ENCODE measurements at regions not wholly inside any gene's neighbourhood (a gene's known extent, or its start where the extent isn't known, plus 50 kb on each side); places are given as distances from the start of the nearest gene placed in this dataset.
A peak's percentile ranks its signal among the peaks of the same experiment; 100 is the strongest.
"Not testable (repeated sequence)": the region's sequence is repeated elsewhere in the genome, so short reads cannot be mapped to it uniquely, and the experiment has no call there.

DNA sequence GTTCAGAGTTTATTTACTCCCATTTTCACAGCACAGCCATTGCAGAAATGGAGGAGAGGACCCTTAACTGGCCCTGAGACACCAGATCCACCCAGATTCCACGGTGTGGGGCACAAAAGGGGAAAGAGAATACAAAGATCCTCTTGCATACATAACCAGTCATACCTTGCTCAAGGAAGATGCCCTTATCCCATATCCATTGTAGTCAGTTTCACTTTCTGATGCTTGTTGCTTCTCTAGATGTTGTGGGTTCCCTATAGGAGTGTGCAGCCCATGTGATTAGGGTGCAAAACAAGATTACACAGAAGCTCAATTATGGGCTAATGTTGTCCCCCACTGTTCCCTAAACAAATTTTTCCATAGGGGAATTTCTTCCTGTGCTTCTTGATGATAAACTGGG lies 1309.0 kb upstream of the PABPC4L start:
- TF ChIP-seq GATA1 (IDR thresholded peaks at IDR 0.05; ENCODE audit: low read depth, low read length) (no peak), POLR2A (IDR thresholded peaks at IDR 0.05; ENCODE audit: low read length) (no peak)
- no peak for DNase-seq

DNA sequence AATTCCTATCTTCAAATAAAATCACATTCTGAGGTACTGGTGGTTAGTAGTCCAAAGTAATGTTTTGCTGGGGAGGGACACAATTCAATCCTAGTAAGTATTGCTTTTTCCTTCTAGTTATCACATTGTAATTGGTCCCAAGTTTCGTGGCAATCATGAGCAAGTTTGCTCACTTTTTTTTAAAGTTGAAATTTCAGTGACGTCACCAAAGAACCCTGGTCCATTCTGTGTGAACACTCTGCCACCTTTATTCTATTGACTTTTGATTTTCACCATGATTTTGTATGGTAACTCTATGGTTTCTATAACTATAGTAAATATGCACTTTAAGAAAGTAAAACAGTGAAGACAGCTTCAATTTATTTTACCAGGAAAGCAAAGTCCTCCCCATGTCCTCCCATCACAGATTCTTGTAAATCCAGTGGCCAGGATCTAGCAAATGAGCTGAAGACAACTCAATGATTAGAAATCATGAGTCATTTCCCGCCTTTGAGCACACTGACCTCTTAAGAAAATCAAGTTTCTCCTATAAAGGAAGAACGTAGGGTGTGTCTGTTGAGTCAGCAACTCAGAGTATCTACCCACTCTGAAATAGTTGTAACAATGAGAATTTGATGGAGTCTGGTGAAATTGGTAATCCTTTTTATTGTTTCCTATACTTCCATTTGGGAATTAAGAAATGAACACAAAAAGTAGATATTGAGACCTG lies 1306.6 kb upstream of the PABPC4L start:
- no peak for DNase-seq
- TF ChIP-seq POLR2A (IDR thresholded peaks at IDR 0.05; ENCODE audit: low read length) (no peak), GATA1 (IDR thresholded peaks at IDR 0.05; ENCODE audit: low read depth, low read length) (no peak)

DNA sequence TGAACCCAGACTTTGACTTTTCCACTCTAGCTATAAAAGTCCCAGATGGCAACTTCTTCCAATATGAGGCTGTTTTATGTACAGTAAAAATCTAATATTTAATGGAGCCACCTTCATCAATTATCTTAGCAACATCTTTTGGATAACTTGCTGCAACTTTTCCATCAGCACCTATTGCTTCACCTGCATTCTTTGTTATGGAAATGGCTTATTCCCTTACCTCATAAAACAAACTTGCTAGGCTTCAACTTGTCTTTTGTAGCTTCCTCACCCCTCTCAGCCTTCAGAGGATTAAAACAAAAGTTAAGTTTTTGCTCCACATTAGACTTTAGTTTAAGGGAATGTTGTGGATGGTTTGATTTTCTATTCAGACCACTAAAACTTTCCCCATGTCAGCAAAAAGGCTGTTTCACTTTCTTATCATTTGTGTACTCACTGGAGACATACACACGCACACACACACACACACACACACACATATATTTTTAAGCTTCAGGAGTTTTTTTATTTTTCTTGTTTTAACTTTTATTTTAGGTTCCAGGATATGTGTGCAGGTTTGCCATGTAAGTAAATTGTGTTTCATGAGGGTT lies 1296.1 kb upstream of the PABPC4L start:
- TF ChIP-seq GATA1 (IDR thresholded peaks at IDR 0.05; ENCODE audit: low read depth, low read length) (no peak), POLR2A (IDR thresholded peaks at IDR 0.05; ENCODE audit: low read length) (no peak)
- no peak for DNase-seq

DNA sequence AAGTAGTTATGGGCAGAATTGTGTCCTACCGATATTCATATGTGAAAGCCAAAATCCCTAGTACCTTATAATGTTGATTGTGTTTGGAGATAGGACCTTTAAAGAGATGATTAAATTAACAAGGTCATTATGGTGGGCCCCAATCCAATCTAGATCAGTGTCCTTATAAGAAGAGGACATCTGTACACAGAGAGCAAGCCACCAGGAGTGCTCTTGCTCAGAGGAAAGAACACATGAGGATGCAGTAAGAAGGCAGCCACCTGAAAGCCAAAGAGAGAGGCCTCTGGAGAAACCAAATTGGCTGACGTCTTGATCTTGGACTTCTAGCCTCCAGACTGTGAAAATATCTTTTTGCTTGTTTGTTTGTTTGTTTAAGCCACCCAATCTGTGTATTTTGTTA lies 1290.8 kb upstream of the PABPC4L start:
- no peak for TF ChIP-seq POLR2A (IDR thresholded peaks at IDR 0.05; ENCODE audit: low read length)
- TF ChIP-seq GATA1 (IDR thresholded peaks at IDR 0.05; ENCODE audit: low read depth, low read length) = no peak
- no peak for DNase-seq

DNA sequence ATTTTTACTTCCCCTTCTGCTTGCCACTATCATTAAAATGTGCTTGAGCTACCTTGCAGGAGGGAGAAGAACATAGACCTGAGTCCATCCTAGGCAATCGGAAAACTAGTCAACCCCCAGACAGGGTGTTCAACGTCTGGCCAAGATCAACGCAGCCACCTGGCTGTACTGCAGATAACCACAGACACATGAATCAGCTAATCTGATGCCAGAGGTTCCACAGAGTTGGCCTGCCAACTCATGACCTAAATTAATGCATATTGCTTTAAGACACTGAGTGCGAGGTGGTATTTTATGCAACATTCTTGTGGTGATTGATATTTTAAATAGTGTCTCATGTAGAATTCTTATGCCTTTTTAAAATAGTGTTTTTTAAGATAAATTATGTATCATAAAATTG lies 1283.8 kb upstream of the PABPC4L start:
- DNase-seq = peak in 1 of 2 experiments; percentile 0
- TF ChIP-seq GATA1 (IDR thresholded peaks at IDR 0.05; ENCODE audit: low read depth, low read length) (no peak), POLR2A (IDR thresholded peaks at IDR 0.05; ENCODE audit: low read length) (no peak)

DNA sequence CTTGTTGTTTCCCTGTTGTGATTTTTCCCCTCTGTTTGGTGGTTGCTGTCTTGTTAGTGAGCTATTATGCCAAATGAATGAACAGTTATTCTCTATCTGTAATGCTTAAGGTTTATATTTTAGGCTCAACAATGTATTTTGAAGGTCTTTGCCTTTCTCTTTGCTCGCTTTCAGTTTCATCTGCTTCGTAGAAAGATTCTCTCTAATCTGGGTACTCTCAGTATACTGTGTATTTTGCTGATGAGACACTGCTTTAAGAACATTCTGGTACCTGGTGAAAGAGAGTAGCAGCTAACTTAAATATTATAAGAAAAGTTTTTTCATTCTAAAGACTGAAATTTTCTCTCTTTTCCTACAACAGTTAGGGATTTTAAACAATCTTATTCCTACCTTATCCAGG lies 1274.7 kb upstream of the PABPC4L start:
- no peak for TF ChIP-seq GATA1 (IDR thresholded peaks at IDR 0.05; ENCODE audit: low read depth, low read length)
- TF ChIP-seq POLR2A (IDR thresholded peaks at IDR 0.05; ENCODE audit: low read length) = no peak
- DNase-seq = no peak

DNA sequence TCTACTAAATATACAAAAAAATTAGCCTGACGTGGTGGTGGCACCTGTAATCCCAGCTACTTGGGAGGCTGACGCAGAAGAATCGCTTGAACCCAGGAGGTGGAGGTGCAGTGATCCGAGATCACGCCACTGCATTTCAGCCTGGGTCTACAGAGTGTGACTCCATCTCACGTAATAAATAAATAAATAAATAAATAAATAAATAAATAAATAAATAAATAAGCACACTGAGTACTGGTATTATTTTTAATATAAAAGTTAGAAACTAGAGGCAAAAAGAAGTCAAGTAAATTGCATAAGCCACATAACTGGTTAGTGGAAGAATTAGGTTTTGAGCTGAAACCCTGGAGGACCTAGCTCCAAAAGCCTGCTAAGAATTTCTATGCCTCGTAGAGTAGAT lies 1262.7 kb upstream of the PABPC4L start:
- TF ChIP-seq POLR2A (IDR thresholded peaks at IDR 0.05; ENCODE audit: low read length) (no peak), GATA1 (IDR thresholded peaks at IDR 0.05; ENCODE audit: low read depth, low read length) (no peak)

DNA sequence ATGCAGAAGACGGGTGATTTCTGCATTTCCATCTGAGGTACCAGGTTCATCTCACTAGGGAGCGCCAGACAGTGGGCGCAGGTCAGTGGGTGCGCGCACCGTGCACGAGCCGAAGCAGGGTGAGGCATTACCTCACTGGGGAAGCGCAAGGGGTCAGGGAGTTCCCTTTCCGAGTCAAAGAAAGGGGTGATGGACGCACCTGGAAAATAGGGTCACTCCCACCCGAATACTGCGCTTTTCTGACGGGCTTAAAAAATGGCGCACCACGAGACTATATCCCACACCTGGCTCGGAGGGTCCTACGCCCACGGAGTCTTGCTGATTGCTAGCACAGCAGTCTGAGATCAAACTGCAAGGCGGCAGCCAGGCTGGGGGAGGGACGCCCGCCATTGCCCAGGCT lies 1246.0 kb upstream of the PABPC4L start:
- not testable (repeated sequence) for DNase-seq

More for the DNA sequence above, 1262.7 kb upstream of the PABPC4L start:
- no peak for DNase-seq

DNA sequence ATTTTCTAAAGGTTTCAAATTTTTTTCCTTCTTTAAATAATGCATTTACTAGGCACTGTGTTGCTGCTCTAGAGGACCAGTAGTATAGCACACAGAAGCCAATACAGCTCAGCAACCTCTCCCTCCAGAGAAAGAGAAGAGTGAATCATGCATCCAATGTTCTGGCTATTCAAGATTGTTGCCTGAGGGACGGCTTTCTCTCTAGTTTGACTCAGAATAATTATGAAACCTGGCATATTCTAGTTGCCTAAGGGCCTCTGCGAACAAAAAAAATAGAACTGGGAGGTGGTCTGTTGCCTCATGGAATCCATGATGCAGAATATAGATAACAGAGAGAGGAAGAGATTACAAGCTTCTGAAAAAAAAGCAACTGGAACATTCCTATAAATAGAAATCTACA lies 1233.3 kb upstream of the PABPC4L start:
- TF ChIP-seq GATA1 (IDR thresholded peaks at IDR 0.05; ENCODE audit: low read depth, low read length) = no peak
- no peak for TF ChIP-seq POLR2A (IDR thresholded peaks at IDR 0.05; ENCODE audit: low read length)
- DNase-seq = no peak

DNA sequence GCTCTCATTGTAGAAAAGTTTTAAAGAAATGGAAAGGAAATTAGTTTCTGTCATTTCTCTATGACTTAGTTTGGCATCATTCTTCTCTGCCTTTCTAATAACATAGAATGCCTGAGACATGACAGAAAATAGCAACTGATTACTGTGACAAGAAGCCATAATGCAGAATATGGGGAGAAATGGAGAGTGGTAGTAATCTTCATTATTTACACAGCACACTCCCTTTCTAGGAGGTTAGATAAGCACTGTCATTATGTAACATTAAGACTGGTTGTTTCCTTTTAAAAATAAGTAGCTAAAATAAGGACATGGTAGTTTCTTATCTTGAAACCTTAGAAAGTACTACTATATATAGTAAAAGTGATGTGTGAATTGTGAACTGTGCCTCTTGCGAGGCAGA lies 1227.9 kb upstream of the PABPC4L start:
- no peak for DNase-seq
- TF ChIP-seq POLR2A (IDR thresholded peaks at IDR 0.05; ENCODE audit: low read length) = no peak
- no peak for TF ChIP-seq GATA1 (IDR thresholded peaks at IDR 0.05; ENCODE audit: low read depth, low read length)

DNA sequence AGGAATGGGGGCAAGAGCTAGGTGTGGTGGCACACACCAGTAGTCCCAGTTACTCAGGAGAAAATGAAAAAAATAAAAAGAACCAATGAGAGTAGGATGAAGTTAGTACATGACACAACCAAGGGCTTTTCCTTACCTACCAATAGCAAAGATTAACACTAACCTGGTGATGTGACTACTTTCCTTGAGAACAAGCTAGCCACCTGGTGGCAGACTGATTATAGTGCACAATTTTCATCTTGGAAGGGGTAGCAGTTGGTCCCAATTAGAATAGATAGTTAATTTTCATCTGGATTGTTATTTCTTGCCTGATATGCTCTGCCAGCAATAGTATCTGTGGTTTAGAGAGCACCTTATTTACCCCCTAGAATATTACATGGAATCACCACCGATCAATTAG lies 1216.8 kb upstream of the PABPC4L start:
- DNase-seq = peak in 1 of 2 experiments; percentile 5

DNA sequence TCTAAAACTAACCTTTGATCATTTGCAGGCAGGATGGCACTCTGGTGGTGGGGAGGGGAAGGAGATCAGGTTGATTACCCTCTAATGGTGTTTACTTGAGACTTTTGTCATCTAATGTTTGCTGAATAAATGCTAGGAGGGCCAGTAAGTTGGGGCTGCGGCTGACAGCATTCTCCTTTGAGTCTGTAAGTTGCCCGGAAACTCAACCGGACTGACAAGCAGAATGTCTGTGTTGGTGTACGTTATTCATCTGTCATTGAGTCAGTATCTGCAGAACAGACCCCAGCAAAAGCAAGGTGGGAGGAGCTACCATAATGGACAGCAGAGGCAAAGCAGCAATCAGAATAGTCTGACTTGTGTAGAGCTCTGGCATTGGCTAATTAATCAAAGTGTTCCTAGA lies 1210.6 kb upstream of the PABPC4L start:
- TF ChIP-seq POLR2A (IDR thresholded peaks at IDR 0.05; ENCODE audit: low read length) (no peak), GATA1 (IDR thresholded peaks at IDR 0.05; ENCODE audit: low read depth, low read length) (no peak)
- DNase-seq = no peak

More for the DNA sequence above, 1216.8 kb upstream of the PABPC4L start:
- TF ChIP-seq GATA1 (IDR thresholded peaks at IDR 0.05; ENCODE audit: low read depth, low read length) (no peak), POLR2A (IDR thresholded peaks at IDR 0.05; ENCODE audit: low read length) (no peak)

DNA sequence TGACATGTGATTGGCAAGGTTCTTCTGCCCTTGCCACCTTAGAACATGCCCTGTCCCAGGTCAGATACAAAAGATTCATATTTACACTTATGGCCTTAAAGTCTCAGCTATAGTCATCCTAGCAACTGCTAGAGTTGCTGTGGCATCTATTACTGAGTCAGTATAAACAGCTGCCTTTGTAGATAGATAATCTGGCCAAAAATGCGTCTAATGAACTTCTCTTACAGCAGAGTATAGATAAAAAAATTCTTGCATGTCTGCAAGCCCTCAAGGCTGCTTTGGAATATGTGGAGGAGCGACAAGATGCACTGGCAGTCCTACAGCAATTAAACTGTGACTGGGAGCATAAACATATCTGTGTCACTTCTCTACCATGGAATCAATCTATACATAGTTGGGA lies 1209.7 kb upstream of the PABPC4L start:
- no peak for DNase-seq
- TF ChIP-seq GATA1 (IDR thresholded peaks at IDR 0.05; ENCODE audit: low read depth, low read length) (no peak), POLR2A (IDR thresholded peaks at IDR 0.05; ENCODE audit: low read length) (no peak)

DNA sequence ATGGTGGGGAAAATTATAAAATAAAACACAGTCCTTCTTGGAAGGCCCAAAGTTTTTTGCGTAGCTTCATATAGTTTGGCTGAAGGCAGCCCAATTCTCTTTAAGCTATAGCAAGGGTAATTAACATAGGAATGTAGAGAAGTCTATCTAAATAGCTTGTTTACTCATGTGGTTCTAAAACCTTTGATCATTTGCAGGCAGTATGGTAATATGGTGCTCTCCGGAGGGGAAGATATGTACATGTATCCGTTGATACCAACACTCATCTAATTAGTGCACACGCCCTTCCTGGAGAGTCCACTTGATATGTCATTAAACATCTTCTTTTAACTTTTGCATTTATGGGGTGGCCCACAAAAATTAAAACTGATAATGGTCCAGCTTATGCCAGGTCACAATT lies 1207.7 kb upstream of the PABPC4L start:
- not testable (repeated sequence) for DNase-seq

DNA sequence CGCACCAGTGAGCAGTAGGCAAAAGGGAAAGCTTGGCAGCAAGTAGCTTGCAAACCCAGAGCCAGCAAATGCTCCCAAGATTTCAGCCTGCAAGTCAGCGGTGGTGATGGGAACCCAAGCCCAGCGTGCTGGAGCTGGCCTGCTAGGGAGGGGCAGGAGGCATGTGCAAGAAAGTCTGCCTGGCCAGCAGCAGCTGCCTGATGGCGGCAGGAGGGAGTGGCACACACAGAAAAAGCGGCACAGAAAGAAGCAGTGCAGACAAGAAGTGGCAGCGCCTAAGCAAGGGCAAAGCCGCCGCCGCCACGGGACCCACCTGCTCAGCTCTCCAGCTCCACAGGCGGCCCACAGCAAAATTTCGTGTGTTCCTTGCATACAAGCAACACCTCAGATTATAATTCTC lies 1206.5 kb upstream of the PABPC4L start:
- no peak for TF ChIP-seq POLR2A (IDR thresholded peaks at IDR 0.05; ENCODE audit: low read length)
- TF ChIP-seq GATA1 (IDR thresholded peaks at IDR 0.05; ENCODE audit: low read depth, low read length) = no peak

DNA sequence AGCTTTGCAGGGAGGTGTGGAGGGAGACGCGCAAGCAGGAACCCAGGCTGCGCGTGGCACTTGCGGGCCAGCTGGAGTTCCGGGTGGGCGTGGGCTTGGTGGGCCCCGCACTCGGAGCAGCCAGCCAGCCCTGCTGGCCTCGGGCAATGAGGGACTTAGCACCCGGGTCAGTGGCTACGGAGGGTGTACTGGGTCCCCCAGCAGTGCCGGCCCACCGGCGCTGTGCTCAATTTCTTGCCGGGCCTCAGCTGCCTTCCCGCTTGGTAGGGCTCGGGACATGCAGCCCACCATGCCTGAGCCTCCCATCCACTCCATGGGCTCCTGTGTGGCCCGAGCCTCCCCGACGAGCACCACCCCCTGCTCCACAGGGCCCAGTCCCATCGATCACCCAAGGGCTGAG lies 1205.0 kb upstream of the PABPC4L start:
- DNase-seq = not testable (repeated sequence)

More for the DNA sequence above, 1206.5 kb upstream of the PABPC4L start:
- no peak for DNase-seq
